ENCODE measurements at regions not wholly inside any gene's neighbourhood (a gene's known extent, or its start where the extent isn't known, plus 50 kb on each side); places are given as distances from the start of the nearest gene placed in this dataset.
"Not testable (repeated sequence)": the region's sequence is repeated elsewhere in the genome, so short reads cannot be mapped to it uniquely, and the experiment has no call there.

GRCh38 chr18:78788161-78788560 is 191.5 kb upstream of the SALL3 start:
- no peak for DNase-seq (ENCODE audit: low read depth in 3 of 3)

DNA sequence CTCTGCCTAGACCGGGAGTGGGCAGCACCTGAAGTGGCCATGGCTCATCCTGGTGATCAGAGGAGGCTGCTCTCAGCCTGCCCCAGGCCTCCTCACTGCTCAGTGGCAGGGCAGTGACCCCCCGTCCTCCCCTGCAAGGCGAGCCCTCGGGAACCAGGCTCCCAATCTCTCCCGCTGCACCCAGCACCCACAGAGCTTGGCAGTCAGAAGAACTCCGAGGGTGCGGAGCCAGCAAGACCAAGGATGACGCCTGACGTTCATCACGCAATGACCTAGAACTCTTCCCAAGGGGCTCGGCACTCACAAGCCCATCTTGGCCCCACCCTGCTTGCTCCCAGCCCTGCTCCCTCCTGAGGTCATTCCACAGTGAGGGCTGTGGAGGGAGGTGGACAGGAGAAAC is 189.8 kb upstream of the SALL3 start:
- no peak for DNase-seq (ENCODE audit: low read depth in 3 of 3)

GRCh38 chr18:78790511-78790910 is 189.1 kb upstream of the SALL3 start:
- DNase-seq (ENCODE audit: low read depth in 3 of 3) = no peak

DNA sequence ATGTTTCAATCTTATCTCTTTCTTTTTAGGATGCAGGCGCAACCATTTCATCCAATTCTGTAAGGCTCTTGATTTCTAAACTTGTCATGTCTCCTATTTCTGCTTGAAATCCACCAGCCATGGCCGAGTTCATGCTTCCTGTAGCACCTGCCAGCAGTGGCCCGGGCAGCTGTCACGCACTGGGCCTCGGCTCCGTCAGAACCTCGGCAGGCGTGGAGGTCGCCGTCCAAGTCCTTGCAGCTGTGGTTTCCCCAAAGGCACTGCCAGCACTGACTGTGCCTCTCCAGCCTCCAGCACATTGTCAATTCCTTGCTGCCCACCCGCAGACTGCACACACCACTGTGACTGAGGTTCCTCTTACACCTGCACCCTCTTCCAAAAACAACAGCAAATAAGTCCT is 188.7 kb upstream of the SALL3 start:
- no peak for DNase-seq (ENCODE audit: low read depth in 3 of 3)

GRCh38 chr18:78792094-78792493 is 187.5 kb upstream of the SALL3 start:
- no peak for DNase-seq (ENCODE audit: low read depth in 3 of 3)

GRCh38 chr18:78792736-78793135 is 186.9 kb upstream of the SALL3 start:
- no peak for DNase-seq (ENCODE audit: low read depth in 3 of 3)

DNA sequence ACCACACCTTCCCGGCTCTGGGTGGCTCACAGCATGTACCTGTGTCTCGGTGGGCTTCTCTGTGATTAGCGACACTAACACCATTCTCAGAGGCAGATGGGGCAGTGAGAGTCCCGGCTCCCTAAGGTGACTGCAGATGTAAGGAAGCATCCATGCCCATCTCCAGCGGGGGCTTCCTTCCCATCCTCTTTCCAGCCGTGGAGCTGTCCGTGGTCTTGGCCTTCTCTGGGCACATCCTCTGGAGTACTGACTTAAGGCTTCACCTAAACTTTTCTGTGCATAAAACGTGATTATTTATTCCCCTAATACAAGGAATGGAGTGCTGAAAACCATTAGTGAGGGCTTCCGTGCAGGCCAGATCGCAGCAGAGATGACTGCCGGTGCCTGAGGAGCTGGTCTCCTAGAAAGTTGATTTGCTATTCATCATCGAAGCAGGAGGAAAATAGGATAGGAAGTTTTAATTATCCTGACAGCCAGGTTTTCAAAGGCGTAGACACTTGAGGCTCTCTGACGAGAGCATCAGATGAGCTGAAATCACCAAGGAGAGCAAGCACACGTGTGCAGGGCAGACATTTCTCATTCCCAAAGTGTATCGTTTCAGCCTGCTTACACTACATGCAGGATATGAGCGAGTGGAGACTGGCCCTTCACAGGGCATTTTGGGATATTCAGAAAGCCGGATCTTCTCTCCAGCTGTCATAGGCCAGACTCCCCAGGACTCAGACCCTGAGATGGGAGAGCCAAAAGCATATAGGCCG is 186.1 kb upstream of the SALL3 start:
- no peak for DNase-seq (ENCODE audit: low read depth in 3 of 3)

DNA sequence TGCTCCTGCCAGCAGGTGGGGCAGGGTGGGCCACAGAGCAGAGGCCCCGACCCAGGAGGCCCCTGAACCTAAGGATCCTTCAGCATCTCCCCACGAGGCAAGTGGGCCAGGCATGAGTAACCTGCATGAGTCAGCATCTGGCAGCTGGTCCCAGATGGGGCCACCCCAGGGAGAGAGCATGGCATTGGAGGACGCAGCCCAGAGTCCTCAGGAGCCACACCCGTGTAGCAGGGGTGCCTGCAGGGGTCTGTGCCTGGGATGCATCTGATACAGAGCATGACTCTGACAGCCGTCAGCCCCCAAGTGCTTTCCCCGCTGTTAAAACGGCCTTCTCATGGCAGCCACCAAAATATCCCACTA is 185.6 kb upstream of the SALL3 start:
- no peak for DNase-seq (ENCODE audit: low read depth in 3 of 3)

GRCh38 chr18:78796693-78797455 is 182.7 kb upstream of the SALL3 start:
- no peak for DNase-seq (ENCODE audit: low read depth in 3 of 3)

DNA sequence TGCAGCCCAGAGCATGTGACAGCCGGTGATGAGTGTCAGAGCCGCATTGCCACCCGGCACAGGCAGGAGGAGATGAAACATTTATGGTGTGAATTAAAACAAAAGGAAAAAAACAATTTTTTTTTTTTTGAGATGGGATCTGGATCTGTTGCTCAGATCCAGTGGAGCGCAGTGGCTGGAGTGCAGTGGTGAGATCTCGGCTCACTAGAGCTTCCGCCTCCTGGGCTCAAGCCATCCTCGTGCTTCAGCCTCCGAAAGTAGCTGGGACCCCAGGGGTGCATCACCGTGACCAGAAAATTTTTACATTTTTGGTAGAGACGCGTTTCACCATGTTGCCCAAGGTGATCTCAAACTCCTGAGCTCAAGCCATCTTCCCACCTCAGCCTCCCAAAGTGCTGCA is 182.1 kb upstream of the SALL3 start:
- no peak for DNase-seq (ENCODE audit: low read depth in 3 of 3)

- DNase-seq (ENCODE audit: low read depth in 3 of 3) = no peak
These were observed 181.0 kb upstream of the SALL3 start for GRCh38 chr18:78798402-78799175.

DNA sequence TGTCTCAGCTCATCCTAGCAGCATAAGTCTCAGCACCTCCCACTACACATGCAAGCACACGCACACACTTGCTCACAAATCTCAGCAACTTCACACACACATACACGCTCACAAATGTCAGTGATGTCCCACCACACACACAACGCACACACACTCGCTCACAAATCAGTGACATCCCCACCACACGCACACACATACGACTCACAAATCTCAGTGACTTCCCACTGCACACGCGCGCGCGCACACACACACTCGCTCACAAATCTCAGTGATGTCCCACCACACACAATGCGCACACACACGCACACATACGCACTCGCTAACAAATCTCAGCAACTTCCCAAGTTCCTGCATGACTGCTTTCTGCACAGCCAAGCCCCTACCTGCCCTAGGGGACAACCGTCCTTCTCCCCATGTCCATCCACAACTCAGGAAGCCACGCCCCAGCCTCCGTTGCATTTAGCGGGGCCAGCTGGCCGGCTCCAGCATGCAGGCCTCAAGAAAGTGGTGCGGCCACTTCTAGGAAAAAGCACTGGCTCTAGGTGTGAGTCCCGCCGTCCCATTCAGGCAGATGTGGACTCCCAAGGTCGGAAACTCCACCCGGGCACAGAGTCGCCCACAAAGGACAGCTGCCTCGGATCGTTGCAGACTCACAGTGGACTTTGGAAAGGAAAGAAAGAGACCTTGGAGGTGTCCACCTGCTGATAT is 180.1 kb upstream of the SALL3 start:
- no peak for DNase-seq (ENCODE audit: low read depth in 3 of 3)

GRCh38 chr18:78800102-78800851 is 179.3 kb upstream of the SALL3 start:
- DNase-seq (ENCODE audit: low read depth in 3 of 3) = not testable (repeated sequence)

DNA sequence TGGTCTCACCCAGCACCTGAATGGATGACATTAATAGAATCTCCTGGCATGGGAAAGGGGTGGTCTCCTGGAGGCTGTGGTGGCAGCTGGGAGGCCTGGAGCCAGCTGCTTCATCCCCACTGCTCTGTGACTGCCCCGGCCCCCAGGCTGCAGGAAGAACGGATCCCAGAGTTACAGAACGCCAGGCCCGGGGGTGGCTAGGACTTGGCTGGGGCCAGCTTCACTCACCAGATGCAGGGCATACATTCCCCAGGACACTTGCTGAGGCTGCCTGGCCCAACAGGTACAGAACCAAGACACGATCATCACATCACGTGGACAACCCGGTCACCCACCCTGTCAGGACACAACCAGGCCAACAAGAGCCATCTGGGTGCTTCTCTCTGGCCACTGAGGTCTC is 178.6 kb upstream of the SALL3 start:
- DNase-seq (ENCODE audit: low read depth in 3 of 3) = no peak

- DNase-seq (ENCODE audit: low read depth in 3 of 3) = no peak
These were observed 176.5 kb upstream of the SALL3 start for GRCh38 chr18:78803104-78803503.

- DNase-seq (ENCODE audit: low read depth in 3 of 3) = no peak
These were observed 175.2 kb upstream of the SALL3 start for GRCh38 chr18:78804206-78805030.

GRCh38 chr18:78805840-78806239 is 173.8 kb upstream of the SALL3 start:
- DNase-seq (ENCODE audit: low read depth in 3 of 3) = no peak

DNA sequence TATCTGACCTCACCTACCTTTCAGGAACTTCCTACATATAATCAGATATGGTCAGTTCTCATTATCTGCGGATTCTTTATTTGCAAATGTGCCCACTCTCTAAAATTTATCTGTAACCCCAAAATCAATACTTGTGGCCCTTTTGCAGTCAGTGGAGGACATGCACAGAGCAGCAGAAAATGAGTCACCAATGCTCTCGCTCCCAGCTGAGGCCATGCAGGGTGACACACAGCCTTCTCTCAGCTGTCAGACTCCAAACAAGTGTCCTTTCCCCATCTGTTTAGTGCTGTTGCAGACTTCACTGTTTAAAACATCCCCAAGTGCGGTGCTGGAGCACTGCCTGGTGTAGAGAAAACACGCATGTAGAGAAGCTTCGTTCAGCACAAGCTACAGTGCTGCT is 171.9 kb upstream of the SALL3 start:
- DNase-seq (ENCODE audit: low read depth in 3 of 3) = no peak

DNA sequence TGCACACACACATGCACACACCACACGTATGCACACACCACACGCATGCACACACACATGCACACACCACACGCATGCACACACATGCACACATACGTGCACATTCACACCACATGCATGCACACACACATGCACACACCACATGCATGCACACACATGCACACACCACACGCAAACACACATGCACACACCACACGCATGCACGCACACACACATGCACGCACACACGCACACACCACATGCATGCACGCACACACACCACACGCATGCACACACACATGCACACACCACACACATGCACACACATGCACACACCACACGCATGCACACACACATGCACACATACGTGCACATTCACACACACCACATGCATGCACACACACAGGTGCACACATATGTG is 169.8 kb upstream of the SALL3 start:
- no peak for DNase-seq (ENCODE audit: low read depth in 3 of 3)

GRCh38 chr18:78810706-78811105 is 168.9 kb upstream of the SALL3 start:
- no peak for DNase-seq (ENCODE audit: low read depth in 3 of 3)

Measured in stimulated activated CD4-positive, alpha-beta T cell treated with anti-CD3 and anti-CD28 coated beads, TNF-alpha, amount 100 ng/mL, for 24 hours (primary cell).